GM12878 (cell line): ENCODE measurements at regions not wholly inside any gene's neighbourhood (a gene's known extent, or its start where the extent isn't known, plus 50 kb on each side); places are given as distances from the start of the nearest gene placed in this dataset.

Experiments used
- ATAC-seq: fragments of 200-7000 bp; cut with Tn5 transposase; 3 replicates; pipeline ENCODE4 v1.9.1; 2020; ENCODE audit warnings: mild to moderate bottlenecking, moderate library complexity
- BruUV-seq: library from RNA; stranded (reverse); fragments of 400-500 nt; replicated peaks from 2 replicates; lab custom pipeline; 2021; lab: Mats Ljungman, UMichigan
- CTCF ChIA-PET: fragments of 300-600 bp; sonication (Branson Sonifier 250); formaldehyde crosslinking; extraction: SDS; loops from one replicate; lab custom pipeline; 2021; ENCODE audit warnings: inconsistent platforms; lab: Yijun Ruan, JAX
- POLR2A ChIA-PET: fragments of 350-600 bp; formaldehyde crosslinking; extraction: SDS; loops from one replicate; lab custom pipeline; 2021; ENCODE audit warnings: inconsistent platforms; lab: Charles Lee
- RAD21 ChIA-PET: fragments of 300-600 bp; sonication (Branson Sonifier 250); formaldehyde crosslinking; loops from one replicate; lab custom pipeline; 2023; ENCODE audit warnings: antibody characterized with exemption; ENCODE audit not compliant: unreplicated experiment; lab: Charles Lee
- SMC1A ChIA-PET: fragments of 300-600 bp; sonication (Branson Sonifier 250); formaldehyde crosslinking; loops from one replicate; lab custom pipeline; 2023; ENCODE audit not compliant: unreplicated experiment, uncharacterized antibody; lab: Charles Lee
- DNase-seq: peaks from one replicate; pipeline ENCODE4 v3.0.0-alpha.2; 2011; ENCODE audit warnings: low read depth, low spot score
- FAIRE-seq: peaks from 3 replicates; lab custom pipeline; 2011; peaks lifted over from hg19 to GRCh38; lab: Jason Lieb, UNC
- H2AFZ ChIP-seq: 2 replicates; pipeline ENCODE4 v1.6.0; 2011; ENCODE audit warnings: low read depth, low read length, control low read depth; ENCODE audit not compliant: control insufficient read depth
- H3K27ac ChIP-seq: 2 replicates; pipeline ENCODE4 v1.5.1; 2011; ENCODE audit warnings: control low read depth; ENCODE audit not compliant: control insufficient read depth, insufficient read depth
- H3K27me3 ChIP-seq, 2 experiments: replicated peaks in 1 of 2; 2 replicates each; pipeline versions ENCODE4 v1.6.0 to v1.6.1; 2011; ENCODE audit warnings: low read length in 1 of 2; ENCODE audit not compliant: control insufficient read depth in 2 of 2, insufficient read depth in 2 of 2
- H3K36me3 ChIP-seq, 2 experiments: 2 replicates each; pipeline ENCODE4 v1.5.1; 2011; ENCODE audit warnings: low read length in 1 of 2; ENCODE audit not compliant: control insufficient read depth in 2 of 2, insufficient read depth in 2 of 2
- H3K4me1 ChIP-seq: 2 replicates; pipeline ENCODE4 v1.6.1; 2011; ENCODE audit warnings: mild to moderate bottlenecking, low read length, moderate library complexity, mixed read lengths; ENCODE audit not compliant: control insufficient read depth, insufficient read depth
- H3K4me2 ChIP-seq: 2 replicates; pipeline ENCODE4 v1.6.0; 2011; ENCODE audit warnings: control low read depth; ENCODE audit not compliant: control insufficient read depth, insufficient read depth
- H3K4me3 ChIP-seq: fragments of 200-600 bp; sonication (generic); 2 replicates; pipeline ENCODE4 v1.5.1; 2016
- H3K79me2 ChIP-seq: 2 replicates; pipeline ENCODE4 v1.6.0; 2011; ENCODE audit warnings: low read length; ENCODE audit not compliant: control insufficient read depth, insufficient read depth
- H3K9ac ChIP-seq: 2 replicates; pipeline ENCODE4 v1.8.0; 2011; ENCODE audit warnings: low read length, control low read depth, mixed read lengths; ENCODE audit not compliant: control insufficient read depth, insufficient read depth
- H3K9me3 ChIP-seq: replicated peaks from 3 replicates; pipeline ENCODE4 v1.5.1; 2011; ENCODE audit warnings: mild to moderate bottlenecking, low read length; ENCODE audit not compliant: control insufficient read depth, insufficient read depth
- H4K20me1 ChIP-seq: 2 replicates; pipeline ENCODE4 v1.6.0; 2011; ENCODE audit not compliant: control insufficient read depth, insufficient read depth
- BMI1 ChIP-seq: fragments of 450-650 bp; IDR thresholded peaks from 2 replicates; pipeline ENCODE4 v1.6.1; 2016; ENCODE audit warnings: mild to moderate bottlenecking, moderate library complexity, borderline replicate concordance
- CEBPB ChIP-seq, 2 experiments: fragments of 150-350 bp in 1 of 2; IDR thresholded peaks; 2 replicates each; pipeline ENCODE4 v1.6.1; 2012 to 2014; ENCODE audit warnings: low read depth in 2 of 2, low read length in 2 of 2, borderline replicate concordance in 1 of 2, inconsistent platforms in 1 of 2
- E4F1 ChIP-seq: fragments of 450-650 bp; IDR thresholded peaks from 2 replicates; pipeline ENCODE4 v1.6.1; 2018; ENCODE audit warnings: borderline replicate concordance, mild to moderate bottlenecking; ENCODE audit not compliant: partially characterized antibody
- ESRRA ChIP-seq: IDR thresholded peaks from 2 replicates; pipeline ENCODE4 v1.6.1; 2012; ENCODE audit warnings: mild to moderate bottlenecking, low read length, improper control_type of control experiment
- FOS ChIP-seq: IDR thresholded peaks from 3 replicates; pipeline ENCODE4 v1.6.1; 2011; ENCODE audit warnings: borderline replicate concordance; ENCODE audit not compliant: insufficient read length; ENCODE audit errors: extremely low read depth
- IRF3 ChIP-seq: fragments of 450-650 bp; IDR thresholded peaks from 2 replicates; pipeline ENCODE4 v1.6.1; 2014; ENCODE audit warnings: mild to moderate bottlenecking
- NFYB ChIP-seq: IDR thresholded peaks from 2 replicates; pipeline ENCODE4 v1.6.1; 2011; ENCODE audit warnings: low read depth, mild to moderate bottlenecking, low read length, improper control_type of control experiment, moderate library complexity; ENCODE audit not compliant: insufficient read depth
- NR2C1 ChIP-seq: fragments of 450-650 bp; IDR thresholded peaks from 2 replicates; pipeline ENCODE4 v1.6.1; 2017; ENCODE audit warnings: antibody characterized with exemption, mild to moderate bottlenecking, moderate library complexity
- PAX5 ChIP-seq: IDR thresholded peaks from 2 replicates; pipeline ENCODE4 v1.6.1; 2011; ENCODE audit warnings: low read depth, low read length, borderline replicate concordance
- PKNOX1 ChIP-seq: fragments of 450-650 bp; IDR thresholded peaks from 2 replicates; pipeline ENCODE4 v1.6.1; 2016; ENCODE audit warnings: mild to moderate bottlenecking
- RELB ChIP-seq: fragments of 450-650 bp; IDR thresholded peaks from 2 replicates; pipeline ENCODE4 v1.6.1; 2017; ENCODE audit warnings: low read depth, mild to moderate bottlenecking, moderate library complexity
- REST ChIP-seq: IDR thresholded peaks from 2 replicates; pipeline ENCODE4 v1.6.1; 2012; ENCODE audit warnings: mild to moderate bottlenecking, low read depth, low read length
- ZNF207 ChIP-seq: fragments of 450-650 bp; IDR thresholded peaks from 2 replicates; pipeline ENCODE4 v1.6.1; 2014; ENCODE audit warnings: antibody characterized with exemption, mild to moderate bottlenecking, borderline replicate concordance
- in situ Hi-C: fragments of 300-500 bp; cut with MboI; formaldehyde crosslinking; loops from 9 replicates; pipeline ENCODE4 v1.14.3; 2018; ENCODE audit warnings: mixed read lengths
- intact Hi-C: fragments of 100-400 bp; cut with micrococcal nuclease; formaldehyde crosslinking; loops from one replicate; pipeline ENCODE4 v1.14.2; 2022; ENCODE audit not compliant: unreplicated experiment

GRCh38 chr20:40890181-40890580 is 138.4 kb upstream of the TOP1 start (continued):
- TF ChIP-seq REST = no peak
- TF ChIP-seq NR2C1 = no peak
- no peak for TF ChIP-seq CEBPB (IDR thresholded peaks at IDR 0.05; ENCODE audit: borderline replicate concordance in 1 of 2, low read depth in 2 of 2, low read length in 2 of 2)
- TF ChIP-seq BMI1 = no peak
- no peak for TF ChIP-seq NFYB
- TF ChIP-seq FOS = no peak
- TF ChIP-seq ZNF207 = no peak

- no peaks in the 10 kb centered on the region for H3K79me2 ChIP-seq
- ChIA-PET SMC1A (no interaction called here), POLR2A (no interaction called here), CTCF (no interaction called here), RAD21 (no interaction called here)
- no TSS peak for BruUV-seq
- H3K27me3 ChIP-seq = peaks cover 0 to 2% of the 10 kb centered on the region in 2 experiments; a peak in 2 of 4 replicates
- no peaks in the 10 kb centered on the region for H3K9me3 ChIP-seq
- in situ Hi-C loops = no loop called here
- no peak for FAIRE-seq
- no peak overlapping the region for H3K27ac ChIP-seq
- no peak overlapping the region for H2AFZ ChIP-seq
- ATAC-seq = no peak
- no peak for DNase-seq
- no peak overlapping the region for H3K4me3 ChIP-seq
- intact Hi-C loops = no loop called here
- no peaks in the 10 kb centered on the region for H3K4me1 ChIP-seq
- H3K36me3 ChIP-seq = no peaks in the 10 kb centered on the region
- no peak overlapping the region for H3K4me2 ChIP-seq
- no peaks in the 10 kb centered on the region for H4K20me1 ChIP-seq
- H3K9ac ChIP-seq = no peak overlapping the region
- TF ChIP-seq ESRRA = no peak
- no peak for TF ChIP-seq RELB
- no peak for TF ChIP-seq IRF3
- TF ChIP-seq PKNOX1 = no peak
- no peak for TF ChIP-seq PAX5
- no peak for TF ChIP-seq E4F1
Measured at GRCh38 chr20:40890635-40891034, 138.0 kb upstream of the TOP1 start.
